ENCODE measurements at regions not wholly inside any gene's neighbourhood (a gene's known extent, or its start where the extent isn't known, plus 50 kb on each side); places are given as distances from the start of the nearest gene placed in this dataset.

- TF ChIP-seq CTCF (IDR thresholded peaks at IDR 0.05) (no peak), POLR2A (IDR thresholded peaks at IDR 0.05; ENCODE audit: low read depth) (no peak), POLR2AphosphoS5 (IDR thresholded peaks at IDR 0.05) (no peak), EP300 (IDR thresholded peaks at IDR 0.05) (no peak)
These were observed 152.6 kb upstream of the B3GAT1 start for GRCh38 chr11:134564472-134565200.

Data from esophagus muscularis mucosa (tissue), 4 donors.